ENCODE measurements at regions not wholly inside any gene's neighbourhood (a gene's known extent, or its start where the extent isn't known, plus 50 kb on each side); places are given as distances from the start of the nearest gene placed in this dataset.

DNA sequence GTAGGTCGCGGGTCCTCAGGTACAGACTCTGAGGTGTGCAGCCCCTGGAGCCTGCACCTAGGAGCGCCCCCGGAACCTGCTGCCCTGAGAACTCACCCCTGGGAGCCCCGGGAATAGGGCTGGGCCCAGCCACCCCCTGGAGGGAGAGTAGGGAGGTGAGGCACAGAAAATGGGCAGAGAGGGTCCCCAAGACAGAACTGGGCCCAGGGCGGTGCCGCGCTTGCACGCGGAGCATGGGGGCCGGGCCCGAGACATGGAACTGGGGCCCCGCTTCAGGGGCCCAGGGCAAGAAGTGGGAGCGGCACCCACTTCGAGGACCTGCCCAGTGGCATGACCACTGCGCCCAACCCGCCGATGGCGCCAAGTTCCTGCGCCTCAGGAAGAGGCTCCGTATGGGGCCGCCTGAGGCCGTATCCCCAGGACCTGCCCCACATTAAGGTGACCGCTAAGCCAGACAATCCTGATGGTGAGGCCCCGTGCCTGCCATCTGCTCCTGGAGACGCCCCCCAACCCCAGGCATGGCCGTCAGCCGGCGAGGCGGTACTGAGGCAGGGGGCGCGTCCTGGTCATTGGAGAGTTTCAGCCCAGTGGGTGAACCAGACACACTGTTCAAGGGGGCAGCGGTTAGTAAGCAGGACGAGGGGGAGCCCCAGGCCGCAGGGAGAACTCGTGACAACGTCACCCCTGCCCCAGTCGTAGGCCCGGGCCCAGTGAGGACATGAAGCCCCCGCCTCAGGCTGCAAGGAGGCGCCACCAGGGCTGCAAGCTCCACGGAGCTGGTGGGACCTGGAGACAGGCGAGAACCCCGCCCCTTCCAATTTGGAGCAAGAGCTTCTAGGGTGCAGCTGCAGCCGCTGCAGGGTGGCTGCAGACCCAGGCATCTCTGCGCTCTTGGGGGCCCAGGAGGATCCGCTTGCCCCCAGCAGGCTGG is 89.5 kb upstream of the PUM3 start:
- no peak overlapping the region for H3K27ac ChIP-seq
- no peak for DNase-seq (ENCODE audit: low read depth, low spot score)

DNA sequence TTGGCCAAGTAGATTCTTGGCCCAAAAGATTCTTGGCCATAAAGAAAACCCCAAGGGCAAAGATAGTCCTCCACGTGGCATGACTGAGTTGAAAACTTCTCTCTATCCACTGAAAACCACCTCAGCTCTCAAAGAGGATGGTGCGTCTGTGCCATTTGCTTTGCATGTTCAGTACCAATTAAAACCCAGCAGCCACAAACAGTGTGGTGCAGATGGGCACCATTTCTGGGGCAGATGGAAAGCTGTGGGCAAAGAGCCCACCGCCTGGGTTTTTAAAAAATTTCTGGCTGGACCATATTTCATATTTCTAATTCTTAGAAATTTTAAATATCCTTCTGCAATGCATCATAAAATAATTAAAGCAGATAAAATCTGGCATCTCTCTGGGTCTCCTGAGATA is 84.5 kb upstream of the PUM3 start:
- DNase-seq (ENCODE audit: low read depth, low spot score), result no peak
- H3K27ac ChIP-seq, result no peak overlapping the region

DNA sequence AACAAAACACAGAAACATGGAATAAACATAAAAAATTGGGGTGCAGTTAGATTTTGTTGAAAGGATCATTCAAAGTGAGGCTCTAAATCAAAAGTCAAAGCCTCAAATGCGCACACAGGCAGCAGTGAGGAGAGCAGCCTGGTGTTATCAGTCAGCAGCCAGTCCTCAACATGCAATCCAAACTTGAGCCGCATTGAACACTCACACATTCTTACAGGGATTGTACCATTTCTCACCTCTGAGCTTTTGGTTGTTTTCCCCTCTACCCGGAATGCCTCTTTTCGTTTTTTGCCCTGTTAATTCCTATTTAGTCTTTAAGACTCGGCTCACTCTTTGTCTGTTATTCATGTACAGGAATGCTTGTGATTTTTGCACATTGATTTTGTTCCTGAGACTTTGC is 81.1 kb upstream of the PUM3 start:
- DNase-seq (ENCODE audit: low read depth, low spot score), result no peak
- H3K27ac ChIP-seq, result no peak overlapping the region

DNA sequence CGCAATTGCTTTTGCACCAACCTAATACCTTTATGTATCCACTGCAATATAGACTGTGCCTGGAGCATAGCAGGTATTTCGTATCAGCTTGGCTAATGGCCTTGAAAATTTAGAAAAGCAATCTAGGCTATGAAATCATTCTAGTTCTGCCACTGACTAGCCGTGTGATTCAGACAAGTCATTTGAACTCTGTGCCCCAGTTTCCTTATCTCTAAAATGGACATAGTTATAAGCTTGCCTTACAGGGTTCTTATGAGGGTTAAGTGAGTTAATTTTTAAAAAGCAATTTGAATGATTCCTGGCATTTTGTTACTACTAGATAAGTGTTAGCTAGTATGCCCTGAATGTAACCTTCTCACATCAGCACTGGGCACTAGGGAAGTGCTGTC is 80.5 kb upstream of the PUM3 start:
- no peak for DNase-seq (ENCODE audit: low read depth, low spot score)
- H3K27ac ChIP-seq, result no peak overlapping the region

DNA sequence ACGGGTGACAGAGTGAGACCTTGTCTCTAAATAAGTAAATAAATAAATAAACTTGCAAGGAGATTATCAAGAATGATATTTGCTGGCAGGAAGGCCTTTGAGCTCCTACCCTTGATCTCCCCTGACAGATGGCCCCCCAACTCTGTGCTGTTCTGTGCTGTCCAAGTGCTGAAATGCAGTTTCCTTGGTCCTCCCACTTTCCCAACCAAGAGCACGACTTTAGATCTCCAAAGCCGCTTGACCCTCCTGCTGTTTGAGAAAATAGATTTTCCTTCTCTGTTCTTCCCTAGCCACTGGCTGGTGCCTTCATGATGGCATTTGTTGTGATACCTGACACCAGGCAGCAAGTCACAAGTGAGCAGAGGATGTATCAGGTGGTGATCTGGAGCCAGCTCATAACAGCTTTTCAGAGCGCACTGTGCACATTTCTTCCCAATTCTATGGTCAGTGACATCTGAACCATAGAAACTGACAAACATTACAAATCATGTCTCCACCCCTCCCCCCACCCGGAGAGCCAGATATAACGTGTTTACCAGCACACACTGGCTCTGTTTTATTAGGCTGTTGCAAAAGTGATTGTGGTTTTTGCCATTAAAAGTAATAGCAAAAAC is 80.0 kb upstream of the PUM3 start:
- no peak overlapping the region for H3K27ac ChIP-seq
- DNase-seq (ENCODE audit: low read depth, low spot score), result no peak

DNA sequence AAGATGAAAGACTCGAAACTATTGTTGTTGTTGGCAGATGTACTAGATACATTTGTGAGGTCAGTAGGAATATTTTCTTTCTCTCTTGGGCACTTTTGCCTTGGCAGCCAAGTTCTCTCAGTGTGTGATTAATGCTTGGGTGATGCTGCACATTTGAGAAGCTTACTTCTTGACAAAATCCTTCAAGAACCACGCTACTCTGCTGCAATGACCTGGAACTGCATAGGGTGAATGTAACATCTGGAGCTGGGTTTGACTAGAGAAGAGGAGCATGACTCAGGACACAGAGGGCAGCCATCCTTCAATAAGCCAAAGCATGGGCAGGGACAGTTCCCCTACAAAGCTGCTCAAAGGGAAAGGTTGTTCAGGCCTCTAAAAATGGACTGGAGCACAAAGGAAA is 75.5 kb upstream of the PUM3 start:
- DNase-seq (ENCODE audit: low read depth, low spot score), result no peak
- no peak overlapping the region for H3K27ac ChIP-seq

DNA sequence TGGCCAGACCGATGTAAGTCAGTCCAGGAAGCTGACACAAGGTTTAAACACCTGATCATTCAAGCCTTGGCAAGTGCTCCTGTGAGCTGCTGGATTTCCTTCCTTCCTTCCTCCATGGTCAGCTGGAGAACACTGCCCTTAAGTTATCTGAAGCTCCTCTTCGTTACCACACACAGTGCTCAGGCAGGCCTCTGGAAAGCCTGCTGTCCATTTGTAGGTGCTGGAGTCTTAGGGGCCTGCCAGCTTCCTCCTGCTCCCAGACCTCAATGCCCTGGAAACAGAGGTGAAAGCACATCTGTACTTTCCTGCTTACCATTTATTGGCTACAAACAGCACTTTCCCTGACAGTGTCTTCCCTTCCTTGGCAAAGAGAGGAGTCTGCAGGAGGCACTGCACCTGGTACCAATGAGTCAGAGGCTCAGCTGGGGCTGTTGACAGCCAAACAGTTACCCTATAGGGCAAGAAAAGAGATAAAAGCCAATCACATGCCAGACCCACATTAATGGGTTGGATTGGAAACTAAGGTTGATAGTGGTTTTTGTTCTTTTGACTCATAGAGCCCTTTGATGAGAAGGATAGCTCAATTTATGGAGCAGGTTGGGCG is 72.6 kb upstream of the PUM3 start:
- no peak for DNase-seq (ENCODE audit: low read depth, low spot score)
- no peak overlapping the region for H3K27ac ChIP-seq

DNA sequence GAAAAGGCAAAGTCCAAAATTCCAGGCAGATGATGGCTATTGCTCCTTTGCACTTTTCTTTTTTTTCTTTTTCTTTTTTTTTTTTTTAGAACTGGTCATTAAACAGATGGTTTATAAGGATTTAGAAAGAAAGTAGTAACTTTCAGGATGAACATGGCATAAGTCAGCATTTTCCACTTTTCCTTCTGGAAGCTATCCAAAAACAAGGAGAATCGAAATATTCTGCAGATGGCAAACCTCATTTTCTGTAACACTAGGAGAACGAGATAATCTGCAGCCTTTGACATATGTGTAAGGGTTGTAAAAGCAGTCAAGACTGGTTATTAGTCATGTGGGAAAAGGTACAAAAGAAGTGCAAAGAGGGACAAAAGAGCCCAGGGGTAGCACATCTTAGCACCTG is 69.1 kb upstream of the PUM3 start:
- no peak for DNase-seq (ENCODE audit: low read depth, low spot score)
- H3K27ac ChIP-seq, result no peak overlapping the region

DNA sequence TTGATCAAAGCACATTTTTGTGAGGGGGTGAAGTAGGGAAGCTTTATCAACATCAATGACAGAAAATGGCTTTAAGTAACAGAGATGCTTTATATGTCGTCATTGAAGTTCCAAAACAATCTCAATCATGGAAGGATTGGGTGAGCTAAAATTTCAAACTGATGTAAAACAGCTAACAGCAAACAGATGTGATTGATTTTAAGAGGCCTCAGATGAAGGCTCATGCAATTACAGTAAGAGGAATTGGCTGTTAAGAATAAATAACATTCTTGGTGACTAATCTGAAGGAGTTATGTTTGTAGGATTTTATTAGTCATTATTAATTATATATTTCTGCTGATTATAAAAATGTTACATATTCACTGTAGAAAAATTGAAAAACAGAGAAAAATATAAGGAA is 63.5 kb upstream of the PUM3 start:
- H3K27ac ChIP-seq, result no peak overlapping the region
- DNase-seq (ENCODE audit: low read depth, low spot score), result no peak

DNA sequence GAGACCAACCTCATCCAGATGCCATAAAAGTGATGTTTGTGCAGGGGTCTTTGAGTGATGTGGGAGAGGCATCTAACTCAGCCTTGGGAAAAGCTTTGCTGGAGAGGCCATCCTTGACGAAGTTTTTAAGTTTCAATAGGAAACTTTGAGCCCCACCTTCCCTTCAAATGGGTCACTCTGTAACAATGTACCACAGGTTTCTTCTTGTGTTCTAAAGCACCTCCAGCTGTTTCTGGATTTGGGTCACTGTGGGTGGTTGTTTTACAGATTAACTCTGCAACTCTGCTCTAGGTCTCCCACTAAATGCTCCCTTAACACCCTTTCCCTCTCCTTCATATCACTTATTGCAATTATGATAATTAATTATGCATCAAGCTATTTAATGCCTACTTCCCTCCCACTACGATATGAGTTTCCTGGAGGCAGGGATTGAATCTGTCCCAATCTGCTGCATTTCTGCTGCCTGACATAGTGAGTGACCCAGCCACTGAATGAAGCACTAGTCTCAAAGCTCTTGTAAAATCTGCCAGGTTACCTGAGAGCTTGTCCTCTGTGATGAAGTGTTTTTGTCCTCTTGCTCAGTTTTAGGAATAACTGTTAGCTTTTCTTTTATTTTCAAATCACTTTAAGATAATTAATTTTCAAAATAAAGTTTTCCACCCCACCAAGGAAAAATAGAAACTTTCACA is 60.5 kb upstream of the PUM3 start:
- H3K27ac ChIP-seq, result no peak overlapping the region
- DNase-seq (ENCODE audit: low read depth, low spot score), result no peak

Data from epithelial cell of prostate (primary cell).